Naive thymus-derived CD4-positive, alpha-beta T cell (primary cell): ENCODE measurements at regions not wholly inside any gene's neighbourhood (a gene's known extent, or its start where the extent isn't known, plus 50 kb on each side); places are given as distances from the start of the nearest gene placed in this dataset.

Source experiments
- ATAC-seq: fragments of 150-1000 bp; cut with Tn5 transposase; 2 replicates; pipeline ENCODE4 v1.10.0; 2021; ENCODE audit warnings: mild to moderate bottlenecking, moderate library complexity
- CTCF ChIA-PET: fragments of 350-600 bp; sonication (Branson Sonifier 250); formaldehyde crosslinking; loops from one replicate; lab custom pipeline; 2021; ENCODE audit warnings: antibody characterized with exemption; lab: Charles Lee
- POLR2A ChIA-PET: fragments of 350-600 bp; sonication (Branson Sonifier 250); formaldehyde crosslinking; loops from one replicate; lab custom pipeline; 2021; ENCODE audit warnings: antibody characterized with exemption, inconsistent platforms; lab: Charles Lee
- DNase-seq, 9 donors: peaks; one replicate each; pipeline versions ENCODE4 v3.0.0 to v3.0.0-alpha.2; 2020 to 2022; ENCODE audit warnings: mixed read lengths in 1 of 9
- H3K27ac ChIP-seq: one replicate; pipeline ENCODE4 v1.7.0; 2013; ENCODE audit warnings: mild to moderate bottlenecking, low read depth, low read length, moderate library complexity
- H3K27me3 ChIP-seq, 2 donors: one replicate each; pipeline ENCODE4 v1.7.0; 2013; ENCODE audit warnings: low read length in 2 of 2, mild to moderate bottlenecking in 2 of 2, moderate library complexity in 2 of 2; ENCODE audit not compliant: control insufficient read depth in 2 of 2, insufficient read depth in 2 of 2
- H3K36me3 ChIP-seq, 3 experiments: 1 replicate in 2 of 3; 2 replicates in 1 of 3; pipeline ENCODE4 v1.7.0; 2013; ENCODE audit warnings: low read length in 3 of 3, mild to moderate bottlenecking in 3 of 3, moderate library complexity in 1 of 3; ENCODE audit not compliant: insufficient read depth in 3 of 3, control insufficient read depth in 2 of 3
- H3K4me1 ChIP-seq, 2 donors: one replicate each; pipeline ENCODE4 v1.7.0; 2013; ENCODE audit warnings: low read length in 2 of 2, mild to moderate bottlenecking in 2 of 2, moderate library complexity in 1 of 2; ENCODE audit not compliant: control insufficient read depth in 2 of 2, insufficient read depth in 2 of 2
- H3K4me3 ChIP-seq: 2 replicates; pipeline ENCODE4 v1.7.0; 2013; ENCODE audit warnings: mild to moderate bottlenecking, low read length
- H3K9me3 ChIP-seq, 3 experiments: 1 replicate in 2 of 3; 2 replicates in 1 of 3; pipeline ENCODE4 v1.7.0; 2013; ENCODE audit warnings: low read length in 3 of 3; ENCODE audit not compliant: control insufficient read depth in 2 of 3
- H3K27ac Mint-ChIP-seq, 9 donors: one replicate each; pipeline ENCODE4 v1.8.0; 2020 to 2022; ENCODE audit warnings: mixed read lengths in 9 of 9, mild to moderate bottlenecking in 8 of 9, moderate library complexity in 5 of 9, inconsistent platforms in 2 of 9
- H3K27me3 Mint-ChIP-seq, 5 donors: one replicate each; pipeline ENCODE4 v1.8.0; 2021 to 2022; ENCODE audit warnings: mixed read lengths in 5 of 5, mild to moderate bottlenecking in 1 of 5
- H3K36me3 Mint-ChIP-seq, 5 donors: one replicate each; pipeline ENCODE4 v1.8.0; 2020 to 2022; ENCODE audit warnings: mixed read lengths in 5 of 5, mild to moderate bottlenecking in 3 of 5, inconsistent platforms in 1 of 5
- H3K4me1 Mint-ChIP-seq, 7 donors: one replicate each; pipeline ENCODE4 v1.8.0; 2020 to 2022; ENCODE audit warnings: mixed read lengths in 7 of 7, mild to moderate bottlenecking in 3 of 7, inconsistent platforms in 1 of 7
- H3K4me3 Mint-ChIP-seq, 10 donors: one replicate each; pipeline ENCODE4 v1.8.0; 2020 to 2022; ENCODE audit warnings: mild to moderate bottlenecking in 10 of 10, mixed read lengths in 10 of 10, moderate library complexity in 6 of 10, inconsistent platforms in 2 of 10
- H3K9me3 Mint-ChIP-seq, 11 donors: one replicate each; pipeline ENCODE4 v1.8.0; 2020 to 2022; ENCODE audit warnings: mixed read lengths in 11 of 11, mild to moderate bottlenecking in 4 of 11, inconsistent platforms in 1 of 11, moderate library complexity in 1 of 11
- intact Hi-C, 2 donors: fragments of 100-400 bp; cut with micrococcal nuclease; formaldehyde crosslinking; loops; one replicate each; pipeline ENCODE4 v1.15.1; 2023

DNA sequence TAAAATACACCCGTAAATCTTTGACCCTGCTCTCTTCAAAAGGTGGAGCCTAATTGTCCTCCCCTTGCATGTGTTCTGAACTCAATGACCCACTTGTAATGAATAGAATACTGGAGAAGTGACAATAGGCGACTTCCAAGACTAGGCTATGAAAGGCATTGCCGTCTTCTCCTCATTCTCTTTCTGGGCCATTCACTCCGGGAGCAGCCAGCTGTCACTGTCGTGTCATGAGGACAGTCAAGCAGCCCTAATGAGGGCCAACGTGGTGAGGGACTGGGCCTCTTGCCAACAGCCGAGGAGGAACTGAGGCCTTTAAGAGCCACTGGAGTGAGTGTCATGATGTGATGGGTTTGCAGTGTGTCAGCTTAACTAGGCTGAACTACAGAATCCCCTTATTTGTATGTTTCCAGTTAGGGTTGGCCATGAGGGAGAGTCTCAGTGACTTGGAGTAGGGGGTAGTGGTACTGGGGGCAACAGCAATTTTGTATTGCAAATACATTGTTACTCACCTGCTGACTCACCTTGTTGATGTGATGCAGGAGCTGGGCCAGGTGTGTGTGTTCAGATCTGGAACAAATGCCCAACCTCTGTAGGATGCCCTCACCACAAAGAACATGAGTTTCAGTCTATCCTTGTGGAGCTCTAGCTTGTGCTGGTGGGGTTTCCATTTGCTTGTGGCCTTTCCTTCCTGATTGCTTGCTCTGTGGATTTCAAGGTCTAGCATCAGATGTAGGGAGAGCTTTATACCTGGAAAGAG, 188.5 kb upstream of the PROK2 start:
- Histone ChIP-seq H3K27ac (no peak overlapping the region), H3K4me1 (no peaks in the 10 kb centered on the region), H3K27me3 (no peaks in the 10 kb centered on the region), H3K4me3 (no peak overlapping the region), H3K36me3 (no peaks in the 10 kb centered on the region), H3K9me3 (no peaks in the 10 kb centered on the region)
- no peak overlapping the region for H3K27ac Mint-ChIP-seq
- ChIA-PET POLR2A (no interaction called here), CTCF (no interaction called here)
- ATAC-seq = peak; percentile 43
- peaks cover 0 to 8% (median 0%) of the 10 kb centered on the region in 11 donors for H3K9me3 Mint-ChIP-seq
- DNase-seq = no peak
- peaks cover 0 to 3% (median 0%) of the 10 kb centered on the region in 5 donors for H3K36me3 Mint-ChIP-seq
- intact Hi-C loops = no loop called here
- peaks cover 0 to 12% (median 0%) of the 10 kb centered on the region in 7 donors for H3K4me1 Mint-ChIP-seq
- H3K27me3 Mint-ChIP-seq = peaks cover 0 to 9% (median 4%) of the 10 kb centered on the region in 5 donors
- H3K4me3 Mint-ChIP-seq = no peak overlapping the region

DNA sequence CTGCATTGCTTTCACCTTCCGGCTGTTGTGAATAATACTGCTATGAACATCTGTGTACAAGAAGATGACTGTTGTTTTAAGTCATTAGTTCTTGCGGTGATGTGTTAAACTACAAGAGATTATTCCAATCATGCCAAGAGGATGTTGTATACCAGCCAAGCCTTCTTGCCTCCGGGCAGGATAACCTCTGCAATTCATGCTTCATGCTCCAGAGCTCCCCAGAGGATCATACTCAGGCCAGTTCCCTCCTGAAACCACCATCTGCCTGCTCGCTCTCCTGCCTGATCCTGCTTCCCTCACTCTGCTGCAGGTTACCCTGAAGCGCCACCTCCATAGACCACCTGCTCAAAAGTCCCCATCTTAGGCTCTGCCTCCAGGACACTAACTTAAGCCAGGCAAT, 187.1 kb upstream of the PROK2 start:
- peaks cover 0 to 8% (median 0%) of the 10 kb centered on the region in 11 donors for H3K9me3 Mint-ChIP-seq
- H3K27ac ChIP-seq = no peak overlapping the region
- ChIA-PET CTCF (no interaction called here), POLR2A (no interaction called here)
- peaks cover 0 to 2% (median 0%) of the 10 kb centered on the region in 7 donors for H3K4me1 Mint-ChIP-seq
- H3K36me3 Mint-ChIP-seq = peaks cover 0 to 3% (median 0%) of the 10 kb centered on the region in 5 donors
- H3K27me3 ChIP-seq = no peaks in the 10 kb centered on the region
- ATAC-seq = no peak
- peaks cover 0 to 10% (median 4%) of the 10 kb centered on the region in 5 donors for H3K27me3 Mint-ChIP-seq
- H3K36me3 ChIP-seq = no peaks in the 10 kb centered on the region
- H3K9me3 ChIP-seq = no peaks in the 10 kb centered on the region
- no peaks in the 10 kb centered on the region for H3K4me1 ChIP-seq
- H3K4me3 Mint-ChIP-seq = no peak overlapping the region
- no peak overlapping the region for H3K4me3 ChIP-seq
- intact Hi-C loops = no loop called here
- DNase-seq = no peak
- no peak overlapping the region for H3K27ac Mint-ChIP-seq

- DNase-seq = no peak
- CTCF ChIA-PET = no interaction called here
- POLR2A ChIA-PET = no interaction called here
- Mint-ChIP-seq H3K9me3 (peaks cover 0 to 4% (median 0%) of the 10 kb centered on the region in 11 donors), H3K36me3 (no peaks in the 10 kb centered on the region), H3K4me1 (peaks cover 0 to 9% (median 0%) of the 10 kb centered on the region in 7 donors), H3K27me3 (peaks cover 0 to 17% (median 10%) of the 10 kb centered on the region in 5 donors), H3K4me3 (no peak overlapping the region), H3K27ac (no peak overlapping the region)
- ATAC-seq = no peak
- Histone ChIP-seq H3K9me3 (no peaks in the 10 kb centered on the region), H3K4me3 (no peak overlapping the region), H3K27ac (no peak overlapping the region), H3K4me1 (no peaks in the 10 kb centered on the region), H3K36me3 (no peaks in the 10 kb centered on the region), H3K27me3 (no peaks in the 10 kb centered on the region)
- intact Hi-C loops = no loop called here
Measured at GRCh38 chr3:71968544-71968943, 183.6 kb upstream of the PROK2 start.

GRCh38 chr3:71966185-71966584, 181.2 kb upstream of the PROK2 start:
- Mint-ChIP-seq H3K27ac (peak overlapping the region in 2 of 9 donors; percentile 6 to 57), H3K9me3 (peaks cover 0 to 2% (median 0%) of the 10 kb centered on the region in 11 donors), H3K4me3 (no peak overlapping the region), H3K4me1 (peaks cover 0 to 12% (median 0%) of the 10 kb centered on the region in 7 donors), H3K36me3 (no peaks in the 10 kb centered on the region), H3K27me3 (peaks cover 0 to 11% (median 10%) of the 10 kb centered on the region in 5 donors)
- ChIA-PET CTCF (no interaction called here), POLR2A (no interaction called here)
- Histone ChIP-seq H3K36me3 (no peaks in the 10 kb centered on the region), H3K4me3 (no peak overlapping the region), H3K27me3 (no peaks in the 10 kb centered on the region), H3K27ac (no peak overlapping the region), H3K9me3 (no peaks in the 10 kb centered on the region), H3K4me1 (no peaks in the 10 kb centered on the region)
- ATAC-seq = no peak
- intact Hi-C loops = no loop called here
- no peak for DNase-seq

- no peaks in the 10 kb centered on the region for H3K27me3 ChIP-seq
- ChIA-PET CTCF (no interaction called here), POLR2A (no interaction called here)
- H3K27ac ChIP-seq = no peak overlapping the region
- Mint-ChIP-seq H3K4me3 (no peak overlapping the region), H3K36me3 (no peaks in the 10 kb centered on the region), H3K27ac (no peak overlapping the region), H3K27me3 (peaks cover 0 to 11% (median 10%) of the 10 kb centered on the region in 5 donors), H3K9me3 (peaks cover 0 to 2% (median 0%) of the 10 kb centered on the region in 11 donors), H3K4me1 (peaks cover 0 to 17% (median 0%) of the 10 kb centered on the region in 7 donors)
- H3K4me3 ChIP-seq = no peak overlapping the region
- intact Hi-C loops = no loop called here
- H3K4me1 ChIP-seq = no peaks in the 10 kb centered on the region
- ATAC-seq (no peak), DNase-seq (no peak)
- no peaks in the 10 kb centered on the region for H3K9me3 ChIP-seq
- H3K36me3 ChIP-seq = no peaks in the 10 kb centered on the region
Measured at GRCh38 chr3:71964170-71964569, 179.2 kb upstream of the PROK2 start.

- no peaks in the 10 kb centered on the region for H3K36me3 Mint-ChIP-seq
- H3K4me3 Mint-ChIP-seq = no peak overlapping the region
- H3K4me1 Mint-ChIP-seq = peaks cover 0 to 30% (median 6%) of the 10 kb centered on the region in 7 donors
- no peak overlapping the region for H3K27ac Mint-ChIP-seq
- no peak for ATAC-seq
- peaks cover 0 to 2% (median 0%) of the 10 kb centered on the region in 11 donors for H3K9me3 Mint-ChIP-seq
- H3K27me3 Mint-ChIP-seq = peaks cover 0 to 11% (median 10%) of the 10 kb centered on the region in 5 donors
- intact Hi-C loops = no loop called here
- Histone ChIP-seq H3K36me3 (no peaks in the 10 kb centered on the region), H3K9me3 (no peaks in the 10 kb centered on the region), H3K27ac (no peak overlapping the region), H3K4me1 (no peaks in the 10 kb centered on the region), H3K4me3 (no peak overlapping the region), H3K27me3 (no peaks in the 10 kb centered on the region)
- DNase-seq = no peak
- ChIA-PET POLR2A (no interaction called here), CTCF (interaction anchor here (0.9 kb wide), 1 partner anchor 13 kb away, joined by 3 read pairs; no protein-coding TSS in a partner anchor)
Measured at GRCh38 chr3:71962561-71963240, 177.8 kb upstream of the PROK2 start.
